Kasumi-1 (cell line): ENCODE measurements at regions not wholly inside any gene's neighbourhood (a gene's known extent, or its start where the extent isn't known, plus 50 kb on each side); places are given as distances from the start of the nearest gene placed in this dataset.
A peak's percentile ranks its signal among the peaks of the same experiment; 100 is the strongest.

ENCODE experiments used
- DNase-seq, 2 experiments: peaks; one replicate each; lab custom pipeline; 2025; lab: John Stamatoyannopoulos, UW

- DNase-seq = no peak
Observed at GRCh38 chr21:18191139-18191538, 53.5 kb upstream of the CHODL start.

GRCh38 chr21:18178509-18178908 lies 66.1 kb upstream of the CHODL start:
- no peak for DNase-seq

GRCh38 chr21:18174370-18174769 lies 70.3 kb upstream of the CHODL start:
- DNase-seq = no peak

- no peak for DNase-seq
Observed at GRCh38 chr21:18170829-18171228, 73.8 kb upstream of the CHODL start.

GRCh38 chr21:18170221-18170620 lies 74.4 kb upstream of the CHODL start:
- no peak for DNase-seq

- DNase-seq = no peak
Observed at GRCh38 chr21:18168108-18168507, 76.5 kb upstream of the CHODL start.

- no peak for DNase-seq
Observed at GRCh38 chr21:18164933-18165332, 79.7 kb upstream of the CHODL start.

GRCh38 chr21:18164483-18164882 lies 80.2 kb upstream of the CHODL start:
- no peak for DNase-seq

GRCh38 chr21:18163956-18164355 lies 80.7 kb upstream of the CHODL start:
- DNase-seq = no peak

- DNase-seq = peak; percentile 3 to 6
Observed at GRCh38 chr21:18161841-18162240, 82.8 kb upstream of the CHODL start.

GRCh38 chr21:18157406-18157805 lies 87.2 kb upstream of the CHODL start:
- DNase-seq = no peak

- DNase-seq = peak; percentile 61 to 77
Observed at GRCh38 chr21:18155508-18156193, 89.0 kb upstream of the CHODL start.

GRCh38 chr21:18153063-18153462 lies 91.6 kb upstream of the CHODL start:
- DNase-seq = no peak

GRCh38 chr21:18152371-18152770 lies 92.3 kb upstream of the CHODL start:
- no peak for DNase-seq

- DNase-seq = no peak
Observed at GRCh38 chr21:18151046-18151445, 93.6 kb upstream of the CHODL start.

GRCh38 chr21:18148401-18148800 lies 96.2 kb upstream of the CHODL start:
- DNase-seq = no peak

- no peak for DNase-seq
Observed at GRCh38 chr21:18147678-18148077, 97.0 kb upstream of the CHODL start.

- DNase-seq = no peak
Observed at GRCh38 chr21:18146820-18147219, 97.8 kb upstream of the CHODL start.

GRCh38 chr21:18144339-18144738 lies 100.3 kb upstream of the CHODL start:
- no peak for DNase-seq

GRCh38 chr21:18142655-18143054 lies 102.0 kb upstream of the CHODL start:
- DNase-seq = no peak

- DNase-seq = no peak
Observed at GRCh38 chr21:18138507-18138906, 106.1 kb upstream of the CHODL start.

- no peak for DNase-seq
Observed at GRCh38 chr21:18129526-18129925, 115.1 kb upstream of the CHODL start.

GRCh38 chr21:18118566-18118965 lies 126.1 kb upstream of the CHODL start:
- no peak for DNase-seq

- no peak for DNase-seq
Observed at GRCh38 chr21:18117176-18117575, 127.5 kb upstream of the CHODL start.
